HCT116 (cell line): ENCODE measurements at regions not wholly inside any gene's neighbourhood (a gene's known extent, or its start where the extent isn't known, plus 50 kb on each side); places are given as distances from the start of the nearest gene placed in this dataset.

Experiments used
- ATAC-seq: fragments of 200-7000 bp; cut with Tn5 transposase; 2 replicates; pipeline ENCODE4 v1.9.1; 2020; ENCODE audit warnings: mild to moderate bottlenecking, moderate library complexity
- BruUV-seq: library from RNA; stranded (reverse); fragments of 400-500 nt; replicated peaks from 2 replicates; lab custom pipeline; 2021; lab: Mats Ljungman, UMichigan
- CTCF ChIA-PET: fragments of 300-600 bp; sonication (Branson Sonifier 250); formaldehyde crosslinking; loops from one replicate; lab custom pipeline; 2021; ENCODE audit warnings: antibody characterized with exemption; lab: Charles Lee
- POLR2A ChIA-PET: fragments of 300-600, 350-600 bp; sonication (Branson Sonifier 250); formaldehyde crosslinking; loops from one replicate; lab custom pipeline; 2021; ENCODE audit warnings: antibody characterized with exemption; lab: Charles Lee
- RAD21 ChIA-PET, 2 experiments: fragments of 300-600 bp; sonication (Branson Sonifier 250); formaldehyde crosslinking; loops; one replicate each; lab custom pipeline; 2023; ENCODE audit warnings: low total read pairs in 2 of 2; ENCODE audit not compliant: uncharacterized antibody in 2 of 2, unreplicated experiment in 2 of 2, low non-redundant PET in 1 of 2; lab: Charles Lee
- DNase-seq: peaks from one replicate; pipeline ENCODE4 v3.0.0-alpha.2; 2010; ENCODE audit warnings: low read depth, low spot score
- H2AFZ ChIP-seq: fragments of 200-600 bp; shearing (Covaris generic), sonication (generic); 2 replicates; pipeline ENCODE4 v1.6.1; 2017; ENCODE audit warnings: low read depth, mixed run types, mixed read lengths, antibody characterized with exemption, low read length; ENCODE audit not compliant: poor library complexity, severe bottlenecking
- H3K27ac ChIP-seq: 2 replicates; pipeline ENCODE4 v1.5.1; 2012; ENCODE audit warnings: low read depth, low read length
- H3K27me3 ChIP-seq: fragments of 200-600 bp; sonication (generic); 2 replicates; pipeline ENCODE4 v1.6.1; 2016; ENCODE audit warnings: mixed run types, low read length, mixed read lengths; ENCODE audit not compliant: insufficient read depth
- H3K36me3 ChIP-seq, 2 experiments: fragments of 200-500 bp in 1 of 2; fragments of 200-600 bp in 1 of 2; sonication (Bioruptor generic) in 1 of 2; sonication (generic) in 1 of 2; 2 replicates each; pipeline versions ENCODE4 v1.5.1 to v1.6.1; 2014 to 2016; ENCODE audit warnings: low read length in 2 of 2, inconsistent platforms in 1 of 2, mixed read lengths in 1 of 2, mixed run types in 1 of 2; ENCODE audit not compliant: insufficient read depth in 2 of 2, control insufficient read depth in 1 of 2
- H3K4me1 ChIP-seq, 2 experiments: fragments of 200-600 bp in 1 of 2; sonication (generic) in 1 of 2; 2 replicates each; pipeline versions ENCODE4 v1.5.1 to v1.6.1; 2012 to 2017; ENCODE audit warnings: low read length in 2 of 2, inconsistent platforms in 1 of 2, mild to moderate bottlenecking in 1 of 2, mixed read lengths in 1 of 2, mixed run types in 1 of 2, moderate library complexity in 1 of 2; ENCODE audit not compliant: insufficient read depth in 2 of 2, control insufficient read depth in 1 of 2
- H3K4me2 ChIP-seq: fragments of 200-600 bp; sonication (generic); 2 replicates; pipeline ENCODE4 v1.6.1; 2017; ENCODE audit warnings: mixed run types, low read length, mixed read lengths
- H3K4me3 ChIP-seq, 2 experiments: fragments of 200-600 bp in 1 of 2; sonication (generic) in 1 of 2; replicated peaks in 1 of 2; 2 replicates each; pipeline ENCODE4 v1.5.1; 2011 to 2016; ENCODE audit warnings: low read length in 2 of 2, control low read depth in 1 of 2, low read depth in 1 of 2, mild to moderate bottlenecking in 1 of 2, mixed read lengths in 1 of 2, mixed run types in 1 of 2
- H3K79me2 ChIP-seq: fragments of 200-600 bp; sonication (generic); 2 replicates; pipeline ENCODE4 v1.6.1; 2017; ENCODE audit warnings: mild to moderate bottlenecking, mixed run types, low read length, moderate library complexity, mixed read lengths; ENCODE audit not compliant: insufficient read depth
- H3K9ac ChIP-seq: fragments of 200-600 bp; sonication (generic); 2 replicates; pipeline ENCODE4 v1.6.1; 2016; ENCODE audit warnings: low read length, mixed read lengths
- H3K9me2 ChIP-seq: fragments of 200-600 bp; sonication (generic), shearing (Covaris generic); 2 replicates; pipeline ENCODE4 v1.6.1; 2017; ENCODE audit warnings: mixed run types, mild to moderate bottlenecking, moderate library complexity; ENCODE audit not compliant: insufficient read depth
- H3K9me3 ChIP-seq, 2 experiments: fragments of 200-500 bp in 1 of 2; fragments of 200-600 bp in 1 of 2; sonication (Bioruptor generic) in 1 of 2; sonication (generic) in 1 of 2; 2 replicates each; pipeline ENCODE4 v1.6.1; 2014 to 2017; ENCODE audit warnings: low read length in 2 of 2, mixed read lengths in 2 of 2, inconsistent platforms in 1 of 2, low read depth in 1 of 2, mild to moderate bottlenecking in 1 of 2, mixed run types in 1 of 2, moderate library complexity in 1 of 2; ENCODE audit not compliant: control insufficient read depth in 1 of 2, insufficient read depth in 1 of 2
- H4K20me1 ChIP-seq: fragments of 200-600 bp; sonication (generic), shearing (Covaris generic); 2 replicates; pipeline ENCODE4 v1.6.1; 2017; ENCODE audit warnings: mixed run types, mild to moderate bottlenecking, moderate library complexity; ENCODE audit not compliant: insufficient read depth
- ELF1 ChIP-seq: IDR thresholded peaks from 2 replicates; pipeline ENCODE4 v1.6.1; 2012; ENCODE audit warnings: low read depth, borderline replicate concordance
- MAX ChIP-seq: IDR thresholded peaks from 2 replicates; pipeline ENCODE4 v1.6.1; 2012
- RAD21 ChIP-seq: IDR thresholded peaks from 2 replicates; pipeline ENCODE4 v1.6.1; 2012; ENCODE audit warnings: low read depth, mild to moderate bottlenecking
- REST ChIP-seq: IDR thresholded peaks from 2 replicates; pipeline ENCODE4 v1.6.1; 2012; ENCODE audit warnings: low read depth
- SP1 ChIP-seq: IDR thresholded peaks from 2 replicates; pipeline ENCODE4 v1.6.1; 2012; ENCODE audit warnings: low read depth
- TCF7L2 ChIP-seq: IDR thresholded peaks from 2 replicates; pipeline ENCODE4 v1.7.0; 2011; ENCODE audit warnings: borderline replicate concordance, inconsistent platforms; ENCODE audit not compliant: insufficient read depth, insufficient read length; ENCODE audit errors: extremely low read depth
- ZBTB33 ChIP-seq: IDR thresholded peaks from 2 replicates; pipeline ENCODE4 v1.6.1; 2011; ENCODE audit warnings: mild to moderate bottlenecking, low read length, moderate library complexity; ENCODE audit not compliant: insufficient replicate concordance; ENCODE audit errors: extremely low read depth
- intact Hi-C: fragments of 100-400 bp; cut with micrococcal nuclease; formaldehyde crosslinking; loops from 2 replicates; pipeline ENCODE4 v1.10.0; 2022

GRCh38 chr14:78103271-78103670 lies 66.9 kb upstream of the NRXN3 start:
- ChIA-PET CTCF (no interaction called here), POLR2A (no interaction called here)
- DNase-seq (no peak), ATAC-seq (no peak)
- intact Hi-C loops = no loop called here
- no peak overlapping the region for H3K4me2 ChIP-seq
- no TSS peak for BruUV-seq
- no peak overlapping the region for H2AFZ ChIP-seq
- H3K4me1 ChIP-seq = peaks cover 0 to 6% of the 10 kb centered on the region in 2 experiments; a peak in 1 of 4 replicates
- H3K9me2 ChIP-seq = no peaks in the 10 kb centered on the region
- no peaks in the 10 kb centered on the region for H3K36me3 ChIP-seq
- H3K9ac ChIP-seq = no peak overlapping the region
- TF ChIP-seq ELF1 (no peak), REST (no peak), TCF7L2 (no peak)
- TF ChIP-seq, all 23 proteins: peak for 0
- Histone ChIP-seq H3K79me2 (no peaks in the 10 kb centered on the region), H3K27ac (no peak overlapping the region), H3K9me3 (no peaks in the 10 kb centered on the region), H3K4me3 (no peak overlapping the region), H4K20me1 (no peaks in the 10 kb centered on the region), H3K27me3 (peaks cover 47% of the 10 kb centered on the region)
- RAD21 ChIA-PET = no interaction called here

GRCh38 chr14:78104160-78104559 lies 66.0 kb upstream of the NRXN3 start:
- Histone ChIP-seq H3K36me3 (no peaks in the 10 kb centered on the region), H3K27me3 (peaks cover 42% of the 10 kb centered on the region), H3K4me3 (no peak overlapping the region), H3K27ac (no peak overlapping the region), H3K4me2 (no peak overlapping the region), H3K9ac (no peak overlapping the region), H3K79me2 (no peaks in the 10 kb centered on the region), H2AFZ (no peak overlapping the region), H4K20me1 (no peaks in the 10 kb centered on the region), H3K9me2 (no peaks in the 10 kb centered on the region), H3K9me3 (no peaks in the 10 kb centered on the region), H3K4me1 (peaks cover 0 to 6% of the 10 kb centered on the region in 2 experiments; a peak in 1 of 4 replicates)
- TF ChIP-seq ELF1 (no peak), ZBTB33 (no peak), RAD21 (no peak), MAX (no peak), SP1 (no peak)
- intact Hi-C loops = no loop called here
- ChIA-PET RAD21 (no interaction called here), CTCF (no interaction called here), POLR2A (no interaction called here)
- no peak for DNase-seq
- BruUV-seq = no TSS peak
- no peak for ATAC-seq
